ENCODE measurements at regions not wholly inside any gene's neighbourhood (a gene's known extent, or its start where the extent isn't known, plus 50 kb on each side); places are given as distances from the start of the nearest gene placed in this dataset.

GRCh38 chr4:184879271-184879670 is 53.5 kb upstream of the ACSL1 start:
- DNase-seq (ENCODE audit: low spot score), result no peak

GRCh38 chr4:184882276-184882675 is 56.5 kb upstream of the ACSL1 start:
- DNase-seq (ENCODE audit: low spot score), result no peak

GRCh38 chr4:184883024-184883423 is 57.3 kb upstream of the ACSL1 start:
- DNase-seq (ENCODE audit: low spot score), result no peak

GRCh38 chr4:184884883-184885282 is 59.1 kb upstream of the ACSL1 start:
- no peak for DNase-seq (ENCODE audit: low spot score)

GRCh38 chr4:184885602-184886001 is 59.8 kb upstream of the ACSL1 start:
- no peak for DNase-seq (ENCODE audit: low spot score)

- DNase-seq (ENCODE audit: low spot score), result no peak
Measured at GRCh38 chr4:184887333-184887732, 61.6 kb upstream of the ACSL1 start.

- DNase-seq (ENCODE audit: low spot score), result no peak
Measured at GRCh38 chr4:184887947-184888346, 62.2 kb upstream of the ACSL1 start.

GRCh38 chr4:184889666-184890335 is 64.0 kb upstream of the ACSL1 start:
- DNase-seq (ENCODE audit: low spot score), result no peak

GRCh38 chr4:184890499-184890898 is 64.7 kb upstream of the ACSL1 start:
- no peak for DNase-seq (ENCODE audit: low spot score)

- DNase-seq (ENCODE audit: low spot score), result no peak
Measured at GRCh38 chr4:184891816-184892397, 66.1 kb upstream of the ACSL1 start.

- DNase-seq (ENCODE audit: low spot score), result no peak
Measured at GRCh38 chr4:184892999-184893398, 67.2 kb upstream of the ACSL1 start.

- no peak for DNase-seq (ENCODE audit: low spot score)
Measured at GRCh38 chr4:184893801-184894571, 68.2 kb upstream of the ACSL1 start.

GRCh38 chr4:184895012-184895695 is 69.4 kb upstream of the ACSL1 start:
- DNase-seq (ENCODE audit: low spot score), result no peak

- DNase-seq (ENCODE audit: low spot score), result no peak
Measured at GRCh38 chr4:184896868-184897715, 71.3 kb upstream of the ACSL1 start.

- DNase-seq (ENCODE audit: low spot score), result no peak
Measured at GRCh38 chr4:184897895-184898294, 72.1 kb upstream of the ACSL1 start.

GRCh38 chr4:184898793-184899192 is 73.0 kb upstream of the ACSL1 start:
- DNase-seq (ENCODE audit: low spot score), result no peak

- no peak for DNase-seq (ENCODE audit: low spot score)
Measured at GRCh38 chr4:184899261-184900134, 73.7 kb upstream of the ACSL1 start.

GRCh38 chr4:184900184-184900583 is 74.4 kb upstream of the ACSL1 start:
- DNase-seq (ENCODE audit: low spot score), result no peak

GRCh38 chr4:184902550-184902949 is 76.8 kb upstream of the ACSL1 start:
- DNase-seq (ENCODE audit: low spot score), result no peak

GRCh38 chr4:184906480-184907097 is 80.8 kb upstream of the ACSL1 start:
- no peak for DNase-seq (ENCODE audit: low spot score)

All from NAMALWA (cell line).